HG03432 (cell line): ENCODE measurements at regions not wholly inside any gene's neighbourhood (a gene's known extent, or its start where the extent isn't known, plus 50 kb on each side); places are given as distances from the start of the nearest gene placed in this dataset.
A peak's percentile ranks its signal among the peaks of the same experiment; 100 is the strongest.
"Not testable (repeated sequence)": the region's sequence is repeated elsewhere in the genome, so short reads cannot be mapped to it uniquely, and the experiment has no call there.

Experiments used
- ATAC-seq: cut with Tn5 transposase; IDR thresholded peaks from one replicate; pipeline ENCODE4 v1.9.1; 2021; ENCODE audit warnings: mild to moderate bottlenecking, moderate library complexity; ENCODE audit not compliant: unreplicated experiment

DNA sequence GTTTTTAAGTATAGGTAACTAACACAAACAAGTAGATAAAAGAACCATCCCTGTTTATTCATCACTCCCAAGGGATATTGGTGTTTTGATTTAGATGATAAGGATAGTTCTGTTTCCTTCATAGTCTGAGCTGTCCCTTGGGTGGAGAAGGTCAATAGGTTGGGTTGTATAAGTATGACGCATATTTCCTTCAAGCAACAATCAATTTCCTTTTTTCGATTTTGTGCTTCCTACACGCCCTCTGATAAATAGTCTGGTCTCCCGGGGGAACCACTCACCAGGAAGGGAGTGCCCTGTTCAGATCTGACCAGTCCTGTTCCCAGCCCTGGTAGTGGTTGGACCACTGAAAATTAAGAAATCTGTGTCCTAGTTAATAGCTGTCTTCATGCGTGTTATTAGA lies 378.8 kb upstream of the FAR2 start:
- ATAC-seq, result no peak

GRCh38 chr12:28771968-28772367 lies 377.1 kb upstream of the FAR2 start:
- no peak for ATAC-seq

DNA sequence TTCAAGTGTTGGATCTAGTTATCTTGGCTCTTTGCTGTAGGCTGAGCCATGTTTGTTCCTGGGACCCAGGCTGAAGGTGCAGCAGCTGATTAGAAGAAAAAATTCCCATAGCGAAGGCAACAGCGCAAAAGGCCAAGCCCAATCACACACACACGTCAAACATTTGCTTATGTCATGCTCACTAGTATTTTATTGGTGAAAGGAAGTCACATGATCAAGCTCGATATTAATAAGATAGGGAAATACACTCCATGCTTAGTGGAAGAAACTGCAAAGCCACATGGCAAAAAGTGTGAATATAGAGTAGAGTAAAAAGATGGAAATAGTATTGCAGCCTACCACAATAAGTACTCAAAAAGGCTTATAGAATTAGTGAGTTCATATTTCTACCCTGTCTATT lies 373.5 kb upstream of the FAR2 start:
- no peak for ATAC-seq

- ATAC-seq, result no peak
These were observed 372.9 kb upstream of the FAR2 start for GRCh38 chr12:28776220-28776619.

- no peak for ATAC-seq
These were observed 372.1 kb upstream of the FAR2 start for GRCh38 chr12:28776913-28777422.

- peak; percentile 73 for ATAC-seq
These were observed 371.3 kb upstream of the FAR2 start for GRCh38 chr12:28777603-28778365.

GRCh38 chr12:28780096-28780495 lies 369.0 kb upstream of the FAR2 start:
- ATAC-seq, result no peak

DNA sequence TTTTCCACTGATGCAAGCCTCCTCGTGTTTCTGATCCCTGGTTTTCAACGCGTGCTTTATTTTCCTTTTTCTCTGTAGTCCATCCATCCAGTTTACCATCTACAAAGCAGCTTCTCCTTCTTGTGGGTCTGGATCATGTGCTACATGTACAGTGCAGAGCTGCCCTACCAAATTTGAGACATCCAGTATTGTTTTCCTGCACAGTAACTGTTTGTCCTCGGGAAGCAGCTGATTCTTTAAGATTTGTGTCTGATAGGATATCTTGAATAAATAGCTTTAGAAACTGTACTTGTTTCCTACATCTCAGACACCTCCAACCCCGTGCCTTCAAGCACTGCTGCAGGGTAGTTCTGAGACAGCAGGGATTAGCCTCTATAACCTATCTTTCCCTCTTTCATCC lies 368.1 kb upstream of the FAR2 start:
- no peak for ATAC-seq

DNA sequence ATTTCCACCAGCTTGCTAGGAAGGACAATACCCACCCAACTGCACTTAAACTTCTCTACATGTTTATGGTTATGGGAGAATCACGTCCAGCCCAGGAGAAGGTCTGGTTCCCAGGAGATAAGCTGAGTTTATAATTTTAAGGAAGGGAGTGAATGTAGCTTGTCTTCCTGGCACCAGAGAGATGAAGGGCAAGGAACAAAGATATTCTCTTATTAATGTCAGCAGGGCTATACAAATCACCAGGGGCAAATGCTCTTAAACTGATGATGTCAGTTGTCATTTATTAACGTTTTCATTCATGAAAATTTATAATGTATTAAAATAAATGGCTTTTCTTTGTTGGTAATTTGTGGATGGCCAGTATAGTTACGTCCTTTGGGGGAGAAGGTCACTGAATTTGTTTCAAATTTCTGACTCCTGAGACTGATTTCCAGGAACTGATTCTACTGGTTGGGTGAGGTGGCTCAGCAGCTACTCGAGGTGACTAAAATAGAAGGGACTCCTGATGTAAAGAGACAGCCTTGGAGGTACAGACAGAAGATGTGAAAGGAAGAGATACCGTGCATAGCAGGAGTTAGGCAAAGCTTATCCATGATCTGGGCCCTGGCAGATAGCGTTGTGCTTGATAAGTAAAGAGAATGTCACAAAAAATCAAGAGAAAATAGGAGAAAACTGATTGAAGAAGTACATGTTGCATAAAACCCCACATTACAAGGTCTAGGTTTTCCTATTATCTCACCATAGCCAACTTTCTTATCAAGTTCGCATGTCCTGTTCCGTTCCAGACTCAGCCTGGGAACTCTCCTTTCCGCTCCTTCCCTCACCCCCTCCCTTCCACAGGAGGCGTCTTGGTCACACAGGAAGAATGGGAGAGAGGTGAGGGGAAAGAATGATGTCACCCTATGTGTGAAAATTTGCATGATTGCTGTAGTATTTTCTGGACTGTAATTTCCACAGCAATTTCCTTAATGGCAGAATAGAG lies 367.1 kb upstream of the FAR2 start:
- ATAC-seq, result no peak

- no peak for ATAC-seq
These were observed 366.3 kb upstream of the FAR2 start for GRCh38 chr12:28782812-28783211.

DNA sequence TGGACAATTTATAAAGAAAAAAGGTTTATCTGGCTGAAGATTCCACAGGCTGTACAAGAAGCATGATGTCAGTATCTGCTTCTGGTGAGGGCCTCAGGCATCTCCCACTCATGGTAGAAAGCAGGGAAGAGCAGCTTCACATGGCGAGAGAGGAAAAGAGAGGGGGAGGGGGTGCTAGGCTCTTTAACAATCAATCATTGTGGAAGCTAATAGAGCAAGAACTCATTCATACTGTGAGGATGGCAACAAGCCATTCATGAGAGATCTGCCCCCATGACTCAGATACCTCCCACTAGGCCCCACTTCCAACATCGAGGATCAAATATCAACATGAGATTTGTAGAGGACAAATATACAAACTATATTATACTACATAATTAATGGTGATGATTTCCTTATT lies 361.9 kb upstream of the FAR2 start:
- ATAC-seq, result no peak

- not testable (repeated sequence) for ATAC-seq
These were observed 360.8 kb upstream of the FAR2 start for GRCh38 chr12:28788256-28788655.

GRCh38 chr12:28793581-28794151 lies 355.4 kb upstream of the FAR2 start:
- no peak for ATAC-seq

- no peak for ATAC-seq
These were observed 354.9 kb upstream of the FAR2 start for GRCh38 chr12:28794211-28794610.

- no peak for ATAC-seq
These were observed 354.3 kb upstream of the FAR2 start for GRCh38 chr12:28794786-28795185.

DNA sequence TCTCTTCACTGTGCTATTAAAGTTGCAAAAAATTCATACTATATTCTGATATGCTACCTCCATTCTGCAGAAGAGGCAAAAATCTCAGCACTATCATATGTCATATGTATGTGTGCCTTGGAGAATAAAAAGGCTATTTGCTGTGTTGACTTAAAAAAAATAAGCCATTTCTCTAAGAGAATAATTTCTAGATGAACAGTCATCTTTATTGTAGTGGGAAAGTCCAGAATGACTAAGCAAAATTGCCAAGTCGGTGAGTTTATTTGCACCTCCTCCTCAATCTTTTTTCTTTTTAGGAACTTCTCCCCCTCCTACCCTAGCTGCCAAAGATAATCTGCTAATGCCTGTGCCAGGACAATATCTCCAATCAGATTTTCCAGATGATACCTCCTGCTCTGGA lies 353.8 kb upstream of the FAR2 start:
- no peak for ATAC-seq

DNA sequence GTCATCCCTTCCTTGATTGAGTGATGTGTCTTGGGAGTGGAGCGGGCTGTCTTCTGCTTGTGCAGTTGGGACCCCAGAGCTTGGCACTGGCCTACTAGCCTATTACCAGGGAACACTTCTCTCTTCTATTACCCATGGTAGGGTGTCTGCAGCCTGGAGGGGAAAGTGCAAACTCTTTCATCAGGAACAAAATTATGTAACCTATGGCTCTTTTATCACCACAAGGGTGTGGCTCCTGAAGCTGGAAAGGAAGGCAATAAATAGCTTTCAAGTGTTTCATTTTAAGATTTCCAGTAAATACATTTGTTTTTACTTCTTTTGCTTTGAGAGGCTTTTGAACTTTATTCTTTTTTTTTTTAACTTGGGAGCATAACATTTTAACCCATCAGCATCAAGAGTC lies 349.7 kb upstream of the FAR2 start:
- ATAC-seq, result no peak

- peak; percentile 64 for ATAC-seq
These were observed 348.9 kb upstream of the FAR2 start for GRCh38 chr12:28800129-28800528.

- no peak for ATAC-seq
These were observed 346.2 kb upstream of the FAR2 start for GRCh38 chr12:28802706-28803438.

- ATAC-seq, result no peak
These were observed 341.5 kb upstream of the FAR2 start for GRCh38 chr12:28807535-28807934.

- ATAC-seq, result no peak
These were observed 337.6 kb upstream of the FAR2 start for GRCh38 chr12:28811457-28811856.
